HCT116 (cell line): ENCODE measurements at regions not wholly inside any gene's neighbourhood (a gene's known extent, or its start where the extent isn't known, plus 50 kb on each side); places are given as distances from the start of the nearest gene placed in this dataset.

Experiments
- EGR1 ChIP-seq: IDR thresholded peaks from 2 replicates; pipeline ENCODE4 v1.6.1; 2012; ENCODE audit warnings: low read depth
- EZH2 ChIP-seq: fragments of 200-600 bp; sonication (generic); IDR thresholded peaks from 2 replicates; pipeline ENCODE4 v1.6.1; 2017; ENCODE audit warnings: antibody characterized with exemption, mixed run types
- JUND ChIP-seq: IDR thresholded peaks from 2 replicates; pipeline ENCODE4 v1.6.1; 2012
- POLR2A ChIP-seq: IDR thresholded peaks from 2 replicates; pipeline ENCODE4 v1.7.0; 2011; ENCODE audit warnings: borderline replicate concordance; ENCODE audit not compliant: insufficient read depth, insufficient read length; ENCODE audit errors: extremely low read depth
- POLR2AphosphoS5 ChIP-seq: IDR thresholded peaks from 2 replicates; pipeline ENCODE4 v1.6.1; 2011; ENCODE audit warnings: mild to moderate bottlenecking, low read depth, low read length, moderate library complexity
- RAD21 ChIP-seq: IDR thresholded peaks from 2 replicates; pipeline ENCODE4 v1.6.1; 2012; ENCODE audit warnings: low read depth, mild to moderate bottlenecking
- SP1 ChIP-seq: IDR thresholded peaks from 2 replicates; pipeline ENCODE4 v1.6.1; 2012; ENCODE audit warnings: low read depth
- YY1 ChIP-seq: IDR thresholded peaks from 2 replicates; pipeline ENCODE4 v1.6.1; 2011; ENCODE audit warnings: low read length, low read depth, moderate library complexity, mild to moderate bottlenecking; ENCODE audit not compliant: insufficient replicate concordance; ENCODE audit errors: extremely low read depth
- ZNF274 ChIP-seq: fragments of 200-500 bp; sonication (Bioruptor generic); IDR thresholded peaks from 2 replicates; pipeline ENCODE4 v1.6.1; 2014; ENCODE audit warnings: mild to moderate bottlenecking, low read depth, low read length, inconsistent platforms
- TF ChIP-seq, protein P1 (sequence below), 3 experiments: fragments of 200-600 bp in 1 of 3; sonication (generic) in 1 of 3; IDR thresholded peaks in 2 of 3; conservative IDR thresholded peaks in 1 of 3; 2 replicates each; pipeline ENCODE4 v1.5.1; 2012 to 2017; ENCODE audit warnings: low read depth in 2 of 3, low read length in 2 of 3, antibody characterized with exemption in 1 of 3, borderline replicate concordance in 1 of 3, control low read depth in 1 of 3, mild to moderate bottlenecking in 1 of 3, mixed read lengths in 1 of 3, mixed run types in 1 of 3, moderate library complexity in 1 of 3; ENCODE audit not compliant: insufficient read depth in 1 of 3
- TF ChIP-seq, protein P2 (sequence below): IDR thresholded peaks from 2 replicates; pipeline ENCODE4 v1.6.1; 2012

DNA sequence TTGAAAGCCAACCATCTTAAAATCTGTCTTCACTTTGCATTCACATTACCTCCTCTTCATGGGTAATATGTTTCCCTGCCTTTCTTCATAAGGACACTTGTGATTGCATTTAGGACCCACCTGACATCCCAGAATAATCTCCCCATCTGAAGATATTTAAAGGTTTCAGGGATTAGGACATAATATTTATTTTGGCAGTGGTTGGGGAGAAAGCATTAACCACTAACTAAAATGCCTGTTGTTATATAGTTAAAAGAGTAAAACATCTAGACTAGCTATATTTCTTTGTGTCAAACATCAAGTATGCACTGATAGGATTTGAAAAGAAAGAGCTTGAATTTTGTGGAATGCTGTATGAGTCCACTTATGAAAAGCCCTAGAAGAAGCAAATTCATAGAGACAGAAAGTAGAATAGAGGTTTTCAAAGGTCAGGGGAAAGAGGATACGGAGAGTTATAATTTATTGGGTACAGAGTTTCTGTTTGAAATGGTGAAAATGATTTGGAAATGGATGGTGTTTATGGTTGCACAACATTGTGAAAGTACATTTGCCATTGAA lies 457.7 kb upstream of the SPRY2 start:
- TF ChIP-seq EZH2 (no peak), YY1 (no peak), ZNF274 (no peak), RAD21 (no peak), POLR2A (no peak), POLR2AphosphoS5 (no peak), SP1 (no peak), JUND (no peak), EGR1 (no peak)
- TF ChIP-seq, protein P1, sequence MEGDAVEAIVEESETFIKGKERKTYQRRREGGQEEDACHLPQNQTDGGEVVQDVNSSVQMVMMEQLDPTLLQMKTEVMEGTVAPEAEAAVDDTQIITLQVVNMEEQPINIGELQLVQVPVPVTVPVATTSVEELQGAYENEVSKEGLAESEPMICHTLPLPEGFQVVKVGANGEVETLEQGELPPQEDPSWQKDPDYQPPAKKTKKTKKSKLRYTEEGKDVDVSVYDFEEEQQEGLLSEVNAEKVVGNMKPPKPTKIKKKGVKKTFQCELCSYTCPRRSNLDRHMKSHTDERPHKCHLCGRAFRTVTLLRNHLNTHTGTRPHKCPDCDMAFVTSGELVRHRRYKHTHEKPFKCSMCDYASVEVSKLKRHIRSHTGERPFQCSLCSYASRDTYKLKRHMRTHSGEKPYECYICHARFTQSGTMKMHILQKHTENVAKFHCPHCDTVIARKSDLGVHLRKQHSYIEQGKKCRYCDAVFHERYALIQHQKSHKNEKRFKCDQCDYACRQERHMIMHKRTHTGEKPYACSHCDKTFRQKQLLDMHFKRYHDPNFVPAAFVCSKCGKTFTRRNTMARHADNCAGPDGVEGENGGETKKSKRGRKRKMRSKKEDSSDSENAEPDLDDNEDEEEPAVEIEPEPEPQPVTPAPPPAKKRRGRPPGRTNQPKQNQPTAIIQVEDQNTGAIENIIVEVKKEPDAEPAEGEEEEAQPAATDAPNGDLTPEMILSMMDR (IDR thresholded peaks at IDR 0.05 in 2 of 3, conservative IDR thresholded peaks at IDR 0.05 in 1 of 3; ENCODE audit: borderline replicate concordance in 1 of 3, insufficient read depth in 1 of 3, low read depth in 2 of 3, low read length in 2 of 3): no peak
- TF ChIP-seq, protein P2, sequence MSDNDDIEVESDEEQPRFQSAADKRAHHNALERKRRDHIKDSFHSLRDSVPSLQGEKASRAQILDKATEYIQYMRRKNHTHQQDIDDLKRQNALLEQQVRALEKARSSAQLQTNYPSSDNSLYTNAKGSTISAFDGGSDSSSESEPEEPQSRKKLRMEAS: no peak
